Osteoblast (primary cell): ENCODE measurements at regions not wholly inside any gene's neighbourhood (a gene's known extent, or its start where the extent isn't known, plus 50 kb on each side); places are given as distances from the start of the nearest gene placed in this dataset.

ENCODE experiments used
- DNase-seq: peaks from one replicate; pipeline ENCODE4 v3.0.0; 2011; ENCODE audit warnings: low spot score, mixed read lengths; ENCODE audit not compliant: insufficient read length; ENCODE audit errors: missing footprints
- H2AFZ ChIP-seq: 2 replicates; pipeline ENCODE4 v1.6.0; 2011; ENCODE audit warnings: mild to moderate bottlenecking, low read length
- H3K27ac ChIP-seq: 2 replicates; pipeline ENCODE4 v1.5.1; 2011; ENCODE audit warnings: mild to moderate bottlenecking, low read depth, low read length, moderate library complexity
- H3K27me3 ChIP-seq: 2 replicates; pipeline ENCODE4 v1.6.0; 2012; ENCODE audit warnings: mild to moderate bottlenecking, control low read depth, inconsistent platforms, low read length, moderate library complexity; ENCODE audit not compliant: insufficient read depth
- H3K36me3 ChIP-seq: 2 replicates; pipeline ENCODE4 v1.5.1; 2011; ENCODE audit warnings: mild to moderate bottlenecking, low read length, control low read depth, moderate library complexity; ENCODE audit not compliant: insufficient read depth
- H3K4me1 ChIP-seq: 2 replicates; pipeline ENCODE4 v1.5.1; 2011; ENCODE audit warnings: mild to moderate bottlenecking, low read length, control low read depth, moderate library complexity; ENCODE audit not compliant: insufficient read depth
- H3K4me2 ChIP-seq: 2 replicates; pipeline ENCODE4 v1.6.0; 2011; ENCODE audit warnings: mild to moderate bottlenecking, low read length; ENCODE audit not compliant: insufficient read depth
- H3K4me3 ChIP-seq: fragments of 200-600 bp; sonication (generic); 3 replicates; pipeline ENCODE4 v1.5.1; 2012; ENCODE audit warnings: mild to moderate bottlenecking, low read length, inconsistent platforms; ENCODE audit not compliant: insufficient read depth
- H3K79me2 ChIP-seq: 2 replicates; pipeline ENCODE4 v1.6.0; 2012; ENCODE audit warnings: mild to moderate bottlenecking, low read length, control low read depth, inconsistent platforms; ENCODE audit not compliant: insufficient read depth
- H3K9me3 ChIP-seq: 2 replicates; pipeline ENCODE4 v1.5.1; 2011; ENCODE audit warnings: low read depth, low read length, control low read depth
- H4K20me1 ChIP-seq: 2 replicates; pipeline ENCODE4 v1.6.0; 2012; ENCODE audit warnings: mild to moderate bottlenecking, low read length, control low read depth; ENCODE audit not compliant: insufficient read depth
- CTCF ChIP-seq: IDR thresholded peaks from 2 replicates; pipeline ENCODE4 v1.5.1; 2011; ENCODE audit warnings: mild to moderate bottlenecking, low read depth, low read length, moderate library complexity; ENCODE audit errors: extremely low read depth

GRCh38 chr4:152014280-152014679 lies 253.5 kb upstream of the GATB start:
- Histone ChIP-seq H3K27ac (no peak overlapping the region), H3K9me3 (no peaks in the 10 kb centered on the region), H2AFZ (no peak overlapping the region), H3K4me3 (no peak overlapping the region), H3K79me2 (no peaks in the 10 kb centered on the region), H3K36me3 (no peaks in the 10 kb centered on the region), H3K4me1 (no peaks in the 10 kb centered on the region), H3K4me2 (no peak overlapping the region), H4K20me1 (no peaks in the 10 kb centered on the region), H3K27me3 (peaks cover 11% of the 10 kb centered on the region)
- DNase-seq = no peak
- TF ChIP-seq CTCF = no peak

- no peaks in the 10 kb centered on the region for H3K79me2 ChIP-seq
- no peak for DNase-seq
- TF ChIP-seq CTCF = no peak
- peaks cover 25% of the 10 kb centered on the region for H3K27me3 ChIP-seq
- H2AFZ ChIP-seq = no peak overlapping the region
- no peaks in the 10 kb centered on the region for H3K36me3 ChIP-seq
- no peak overlapping the region for H3K4me2 ChIP-seq
- no peak overlapping the region for H3K4me3 ChIP-seq
- no peaks in the 10 kb centered on the region for H3K4me1 ChIP-seq
- H3K9me3 ChIP-seq = no peaks in the 10 kb centered on the region
- no peak overlapping the region for H3K27ac ChIP-seq
- no peaks in the 10 kb centered on the region for H4K20me1 ChIP-seq
These were observed 250.7 kb upstream of the GATB start for GRCh38 chr4:152011469-152011868.

GRCh38 chr4:152010710-152011079 lies 249.9 kb upstream of the GATB start:
- no peaks in the 10 kb centered on the region for H3K4me1 ChIP-seq

More at GRCh38 chr4:152010710-152011079, 249.9 kb upstream of the GATB start:
- DNase-seq = no peak
- Histone ChIP-seq H3K4me3 (no peak overlapping the region), H3K36me3 (no peaks in the 10 kb centered on the region), H2AFZ (no peak overlapping the region), H3K27me3 (peaks cover 26% of the 10 kb centered on the region), H3K4me2 (no peak overlapping the region), H3K27ac (no peak overlapping the region), H3K79me2 (no peaks in the 10 kb centered on the region), H4K20me1 (no peaks in the 10 kb centered on the region), H3K9me3 (no peaks in the 10 kb centered on the region)
- TF ChIP-seq CTCF = no peak
